H9 (cell line): ENCODE measurements at regions not wholly inside any gene's neighbourhood (a gene's known extent, or its start where the extent isn't known, plus 50 kb on each side); places are given as distances from the start of the nearest gene placed in this dataset.
A peak's percentile ranks its signal among the peaks of the same experiment; 100 is the strongest.

Experiments used
- DNase-seq: peaks from one replicate; pipeline ENCODE4 v3.0.0-alpha.2; 2017
- H2AFZ ChIP-seq: one replicate; pipeline ENCODE4 v1.6.1; 2013; ENCODE audit warnings: mild to moderate bottlenecking, low read length, control low read depth, moderate library complexity
- H2AK5ac ChIP-seq: 2 replicates; pipeline ENCODE4 v1.6.1; 2013; ENCODE audit warnings: low read length, control low read depth, mixed read lengths; ENCODE audit not compliant: insufficient read length
- H2BK120ac ChIP-seq: one replicate; pipeline ENCODE4 v1.6.1; 2013; ENCODE audit warnings: low read depth, mild to moderate bottlenecking, low read length, control low read depth, inconsistent platforms; ENCODE audit not compliant: poor library complexity, severe bottlenecking
- H2BK12ac ChIP-seq: 2 replicates; pipeline ENCODE4 v1.6.1; 2013; ENCODE audit warnings: low read length, control low read depth, mixed read lengths, low read depth; ENCODE audit not compliant: insufficient read length
- H2BK15ac ChIP-seq: 2 replicates; pipeline ENCODE4 v1.6.1; 2013; ENCODE audit warnings: low read depth, low read length, control low read depth
- H2BK20ac ChIP-seq: one replicate; pipeline ENCODE4 v1.6.1; 2013; ENCODE audit warnings: low read depth, mild to moderate bottlenecking, low read length, control low read depth, inconsistent platforms; ENCODE audit not compliant: poor library complexity, severe bottlenecking
- H2BK5ac ChIP-seq: 2 replicates; pipeline ENCODE4 v1.6.1; 2013; ENCODE audit warnings: low read length, control low read depth, mixed read lengths; ENCODE audit not compliant: insufficient read length
- H3K14ac ChIP-seq: 2 replicates; pipeline ENCODE4 v1.6.1; 2013; ENCODE audit warnings: low read length, control low read depth; ENCODE audit not compliant: insufficient read depth
- H3K18ac ChIP-seq: 2 replicates; pipeline ENCODE4 v1.6.1; 2013; ENCODE audit warnings: low read depth, mild to moderate bottlenecking, mixed read lengths, low read length, control low read depth; ENCODE audit not compliant: insufficient read length
- H3K23ac ChIP-seq: 2 replicates; pipeline ENCODE4 v1.6.1; 2013; ENCODE audit warnings: low read length, control low read depth, mixed read lengths, low read depth; ENCODE audit not compliant: insufficient read length
- H3K23me2 ChIP-seq: 2 replicates; pipeline ENCODE4 v1.6.1; 2013; ENCODE audit warnings: low read depth, mild to moderate bottlenecking, mixed read lengths, low read length, control low read depth; ENCODE audit not compliant: insufficient read length, poor library complexity, severe bottlenecking
- H3K27ac ChIP-seq: 2 replicates; pipeline ENCODE4 v1.5.1; 2013; ENCODE audit warnings: low read length, control low read depth, mixed read lengths, low read depth; ENCODE audit not compliant: insufficient read length
- H3K27me3 ChIP-seq: 2 replicates; pipeline ENCODE4 v1.6.1; 2013; ENCODE audit warnings: low read length, control low read depth, inconsistent platforms; ENCODE audit not compliant: insufficient read depth
- H3K4ac ChIP-seq: 2 replicates; pipeline ENCODE4 v1.6.1; 2013; ENCODE audit warnings: low read depth, mild to moderate bottlenecking, control low read depth, inconsistent platforms, low read length, moderate library complexity
- H3K4me1 ChIP-seq: 2 replicates; pipeline ENCODE4 v1.6.1; 2013; ENCODE audit warnings: low read length, control low read depth, inconsistent platforms; ENCODE audit not compliant: insufficient read depth
- H3K4me2 ChIP-seq: 2 replicates; pipeline ENCODE4 v1.6.1; 2013; ENCODE audit warnings: low read length, control low read depth, mixed read lengths; ENCODE audit not compliant: insufficient read length, insufficient read depth
- H3K56ac ChIP-seq: 2 replicates; pipeline ENCODE4 v1.6.1; 2013; ENCODE audit warnings: low read depth, mild to moderate bottlenecking, mixed read lengths, low read length, control low read depth; ENCODE audit not compliant: insufficient read length
- H3K79me1 ChIP-seq: 2 replicates; pipeline ENCODE4 v1.6.1; 2013; ENCODE audit warnings: low read depth, mild to moderate bottlenecking, moderate library complexity, low read length, control low read depth, inconsistent platforms; ENCODE audit not compliant: insufficient read depth, poor library complexity, severe bottlenecking
- H3K79me2 ChIP-seq: 2 replicates; pipeline ENCODE4 v1.6.1; 2013; ENCODE audit warnings: low read length, control low read depth, inconsistent platforms; ENCODE audit not compliant: insufficient read depth
- H3K9ac ChIP-seq: 2 replicates; pipeline ENCODE4 v1.6.1; 2013; ENCODE audit warnings: low read length, control low read depth, mixed read lengths; ENCODE audit not compliant: insufficient read length; ENCODE audit errors: extremely low read depth
- H3K9me3 ChIP-seq: one replicate; pipeline ENCODE4 v1.6.1; 2013; ENCODE audit warnings: low read depth, low read length, inconsistent platforms; ENCODE audit not compliant: control insufficient read depth
- H3T11ph ChIP-seq: one replicate; pipeline ENCODE4 v1.6.1; 2013; ENCODE audit warnings: mild to moderate bottlenecking, low read length, control low read depth, inconsistent platforms
- H4K20me1 ChIP-seq: one replicate; pipeline ENCODE4 v1.6.1; 2013; ENCODE audit not compliant: control insufficient read depth, insufficient read length, insufficient read depth
- H4K5ac ChIP-seq: 2 replicates; pipeline ENCODE4 v1.6.1; 2013; ENCODE audit warnings: low read depth, mild to moderate bottlenecking, mixed read lengths, low read length, control low read depth; ENCODE audit not compliant: insufficient read length
- H4K8ac ChIP-seq: replicated peaks from 2 replicates; pipeline ENCODE4 v1.6.1; 2013; ENCODE audit warnings: low read length, control low read depth, mixed read lengths, low read depth; ENCODE audit not compliant: insufficient read length
- H4K91ac ChIP-seq: 2 replicates; pipeline ENCODE4 v1.6.1; 2013; ENCODE audit warnings: low read depth, mild to moderate bottlenecking, moderate library complexity, mixed read lengths, low read length, control low read depth; ENCODE audit not compliant: insufficient read length
- H3K27ac Mint-ChIP-seq, 3 experiments: 2 replicates in 2 of 3; 3 replicates in 1 of 3; pipeline ENCODE4 v1.8.0; 2020 to 2021; ENCODE audit warnings: mixed read lengths in 3 of 3, mild to moderate bottlenecking in 1 of 3, moderate library complexity in 1 of 3
- H3K27me3 Mint-ChIP-seq: 2 replicates; pipeline ENCODE4 v1.8.0; 2021; ENCODE audit warnings: low read depth, mild to moderate bottlenecking, moderate library complexity, mixed read lengths
- H3K36me3 Mint-ChIP-seq, 3 experiments: 2 replicates in 2 of 3; 3 replicates in 1 of 3; pipeline ENCODE4 v1.8.0; 2020 to 2021; ENCODE audit warnings: low read depth in 3 of 3, mixed read lengths in 3 of 3; ENCODE audit not compliant: insufficient read depth in 1 of 3
- H3K4me1 Mint-ChIP-seq, 2 experiments: 2 replicates each; pipeline ENCODE4 v1.8.0; 2020; ENCODE audit warnings: mixed read lengths in 2 of 2
- H3K4me3 Mint-ChIP-seq, 2 experiments: 2 replicates in 1 of 2; 3 replicates in 1 of 2; pipeline ENCODE4 v1.8.0; 2020 to 2021; ENCODE audit warnings: mild to moderate bottlenecking in 2 of 2, mixed read lengths in 2 of 2, moderate library complexity in 1 of 2
- H3K9me3 Mint-ChIP-seq, 2 experiments: 2 replicates in 1 of 2; 3 replicates in 1 of 2; pipeline ENCODE4 v1.8.0; 2020; ENCODE audit warnings: mild to moderate bottlenecking in 2 of 2, mixed read lengths in 2 of 2, moderate library complexity in 1 of 2
- WGBS: extraction: QIAGEN DNeasy Blood & Tissue Kit; methylation state at CpG from one replicate; pipeline ENCODE4 v1.1.7; 2013; ENCODE audit warnings: missing lambda C conversion rate, low lambda C conversion rate, mixed read lengths; ENCODE audit not compliant: insufficient read length; ENCODE audit errors: extremely low coverage; 5-methylcytosine and 5-hydroxymethylcytosine counted together
- TF ChIP-seq, protein P1 (sequence below): fragments of 200-600 bp; sonication (generic); conservative IDR thresholded peaks from 3 replicates; pipeline ENCODE4 v1.8.0; 2021; ENCODE audit warnings: antibody characterized with exemption, mild to moderate bottlenecking

DNA sequence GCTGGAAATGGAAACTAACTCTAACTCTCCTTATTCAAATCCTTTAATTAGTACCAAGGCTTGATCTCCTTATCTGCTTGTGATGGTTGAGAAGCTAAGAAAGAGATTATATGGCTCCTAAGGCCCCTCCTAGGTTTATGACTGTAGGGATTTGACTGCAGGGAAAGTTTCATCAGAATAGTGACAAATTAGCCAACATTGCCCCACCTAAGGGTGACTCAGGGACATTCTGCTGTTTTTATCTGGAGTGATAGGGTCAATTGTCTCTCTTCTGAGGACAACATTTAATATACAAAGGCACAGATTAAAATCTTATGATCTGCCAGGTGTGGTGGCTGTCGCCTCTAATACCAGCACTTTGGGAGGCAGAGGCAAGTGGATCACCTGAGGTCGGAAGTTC, 138.1 kb upstream of the MARCKS start:
- Mint-ChIP-seq H3K27ac (0 out of 7 replicates have a peak overlapping the region, but pooled peaks of 1 of the 3 experiments have one; percentile 27), H3K27me3 (no peaks in the 10 kb centered on the region), H3K4me3 (no peak overlapping the region), H3K4me1 (no peaks in the 10 kb centered on the region), H3K36me3 (no peaks in the 10 kb centered on the region), H3K9me3 (no peaks in the 10 kb centered on the region)
- Histone ChIP-seq H3T11ph (no peak overlapping the region), H2AK5ac (no peak overlapping the region), H3K18ac (no peak overlapping the region), H3K4me1 (no peaks in the 10 kb centered on the region), H3K4ac (no peak overlapping the region), H3K27ac (no peak overlapping the region), H2BK12ac (no peak overlapping the region), H4K5ac (no peak overlapping the region), H3K14ac (no peak overlapping the region), H3K4me2 (no peak overlapping the region), H2AFZ (no peak overlapping the region), H4K8ac (no peak overlapping the region), H2BK5ac (no peak overlapping the region), H3K79me2 (no peaks in the 10 kb centered on the region), H3K27me3 (no peaks in the 10 kb centered on the region), H3K9me3 (no peaks in the 10 kb centered on the region), H3K9ac (no peak overlapping the region), H2BK120ac (no peak overlapping the region), H3K23me2 (no peaks in the 10 kb centered on the region), H3K79me1 (no peaks in the 10 kb centered on the region), H3K56ac (no peak overlapping the region), H2BK20ac (no peak overlapping the region), H3K23ac (no peak overlapping the region), H4K20me1 (no peaks in the 10 kb centered on the region), H2BK15ac (no peak overlapping the region), H4K91ac (no peak overlapping the region)
- no peak for DNase-seq
- TF ChIP-seq, protein P1, sequence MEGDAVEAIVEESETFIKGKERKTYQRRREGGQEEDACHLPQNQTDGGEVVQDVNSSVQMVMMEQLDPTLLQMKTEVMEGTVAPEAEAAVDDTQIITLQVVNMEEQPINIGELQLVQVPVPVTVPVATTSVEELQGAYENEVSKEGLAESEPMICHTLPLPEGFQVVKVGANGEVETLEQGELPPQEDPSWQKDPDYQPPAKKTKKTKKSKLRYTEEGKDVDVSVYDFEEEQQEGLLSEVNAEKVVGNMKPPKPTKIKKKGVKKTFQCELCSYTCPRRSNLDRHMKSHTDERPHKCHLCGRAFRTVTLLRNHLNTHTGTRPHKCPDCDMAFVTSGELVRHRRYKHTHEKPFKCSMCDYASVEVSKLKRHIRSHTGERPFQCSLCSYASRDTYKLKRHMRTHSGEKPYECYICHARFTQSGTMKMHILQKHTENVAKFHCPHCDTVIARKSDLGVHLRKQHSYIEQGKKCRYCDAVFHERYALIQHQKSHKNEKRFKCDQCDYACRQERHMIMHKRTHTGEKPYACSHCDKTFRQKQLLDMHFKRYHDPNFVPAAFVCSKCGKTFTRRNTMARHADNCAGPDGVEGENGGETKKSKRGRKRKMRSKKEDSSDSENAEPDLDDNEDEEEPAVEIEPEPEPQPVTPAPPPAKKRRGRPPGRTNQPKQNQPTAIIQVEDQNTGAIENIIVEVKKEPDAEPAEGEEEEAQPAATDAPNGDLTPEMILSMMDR: no peak
- WGBS: no CpG with 5 or more reads among the region's 2 CpGs
